GM18508 (cell line): ENCODE measurements at regions not wholly inside any gene's neighbourhood (a gene's known extent, or its start where the extent isn't known, plus 50 kb on each side); places are given as distances from the start of the nearest gene placed in this dataset.
A peak's percentile ranks its signal among the peaks of the same experiment; 100 is the strongest.

ENCODE experiments used
- ATAC-seq: cut with Tn5 transposase; IDR thresholded peaks from one replicate; pipeline ENCODE4 v1.9.1; 2021; ENCODE audit warnings: moderate number of reproducible peaks; ENCODE audit not compliant: insufficient read depth, unreplicated experiment

- ATAC-seq = no peak
Measured at GRCh38 chr9:73613092-73613701, 461.5 kb downstream of the ANXA1 start.

- no peak for ATAC-seq
Measured at GRCh38 chr9:73615557-73615956, 463.9 kb downstream of the ANXA1 start.

DNA sequence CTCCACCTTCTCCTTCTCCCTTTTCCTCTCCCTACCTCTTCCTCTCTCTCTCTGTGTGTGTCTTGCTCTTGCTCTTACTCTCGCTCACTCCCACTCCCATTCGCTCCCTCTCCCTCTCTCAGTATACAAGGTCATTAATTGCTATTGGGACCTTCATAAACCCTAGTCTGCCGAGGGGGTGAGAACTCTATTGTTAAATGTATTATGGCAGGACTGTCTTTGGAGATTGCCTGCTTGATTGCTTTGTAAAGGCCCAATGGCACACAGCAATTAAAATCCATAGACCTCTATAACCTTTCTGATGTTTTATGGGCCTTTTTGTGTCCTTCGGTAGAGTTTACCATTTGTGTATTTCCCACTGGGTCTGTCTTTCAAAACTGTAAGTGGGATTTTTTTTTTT, 465.9 kb downstream of the ANXA1 start:
- no peak for ATAC-seq

- ATAC-seq = peak; percentile 65
Measured at GRCh38 chr9:73640971-73641370, 489.3 kb downstream of the ANXA1 start.

GRCh38 chr9:73643379-73644013, 491.8 kb downstream of the ANXA1 start:
- ATAC-seq = no peak

GRCh38 chr9:73647560-73647959, 495.9 kb downstream of the ANXA1 start:
- no peak for ATAC-seq

GRCh38 chr9:73649552-73649951, 497.9 kb downstream of the ANXA1 start:
- no peak for ATAC-seq

DNA sequence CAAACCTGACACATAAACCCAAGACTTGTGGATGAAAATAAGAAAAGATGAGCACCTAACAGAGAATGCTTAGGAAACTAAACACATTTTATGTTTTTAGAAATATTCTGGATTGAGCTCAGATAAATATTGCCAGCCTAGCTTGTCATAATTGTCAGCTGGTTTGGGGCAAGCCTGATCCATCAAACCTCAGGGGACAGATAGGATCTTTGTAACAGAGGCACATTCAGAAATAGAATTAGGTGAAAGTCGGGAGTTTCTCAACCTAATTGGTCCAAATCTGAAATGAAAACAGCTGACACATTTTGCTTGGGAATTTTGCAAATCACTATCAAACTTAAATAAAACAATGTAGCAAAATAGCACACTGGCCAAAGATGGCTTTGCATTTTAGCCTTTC, 503.7 kb downstream of the ANXA1 start:
- no peak for ATAC-seq

- ATAC-seq = no peak
Measured at GRCh38 chr9:73655831-73656230, 504.2 kb downstream of the ANXA1 start.

DNA sequence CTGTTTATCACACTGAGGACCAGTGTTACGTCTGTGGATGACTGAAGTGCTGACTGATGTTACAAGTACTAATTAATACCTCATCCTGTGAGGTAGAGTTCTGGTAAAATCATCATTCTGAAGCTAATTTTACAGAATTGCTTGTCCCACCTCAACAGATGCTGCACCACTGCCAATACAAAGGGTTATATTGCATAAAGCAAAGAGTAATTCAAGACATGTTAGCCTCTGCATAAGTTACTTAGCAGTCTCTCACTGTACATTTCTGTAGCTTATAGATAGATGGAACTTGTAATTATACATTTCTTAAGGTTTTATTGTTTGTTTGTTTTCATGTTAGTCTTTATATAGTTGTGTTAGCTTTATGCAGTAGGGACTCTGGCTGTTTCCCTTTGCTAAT, 513.6 kb downstream of the ANXA1 start:
- no peak for ATAC-seq

GRCh38 chr9:73667749-73668148, 516.1 kb downstream of the ANXA1 start:
- ATAC-seq = no peak

DNA sequence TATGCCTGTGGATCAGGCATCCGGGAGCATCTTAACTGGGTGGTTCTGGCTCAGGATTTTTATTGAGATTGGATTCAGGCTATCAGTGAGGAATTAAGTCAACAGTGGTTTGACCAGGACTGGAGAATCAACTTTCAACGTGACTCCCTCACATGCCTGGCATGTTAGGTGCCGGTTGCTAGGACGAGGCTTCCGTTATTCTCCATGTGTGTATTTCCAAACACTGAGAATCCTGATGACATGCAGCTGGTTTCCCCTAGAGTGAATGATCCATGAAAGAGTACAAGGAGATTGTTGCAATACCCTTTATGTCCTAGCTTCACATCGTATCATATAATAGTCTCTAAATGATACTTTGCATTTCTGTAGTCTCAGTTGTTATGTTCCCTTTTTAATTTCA, 529.2 kb downstream of the ANXA1 start:
- no peak for ATAC-seq

GRCh38 chr9:73682789-73683188, 531.1 kb downstream of the ANXA1 start:
- ATAC-seq = no peak

- ATAC-seq = no peak
Measured at GRCh38 chr9:73683862-73684591, 532.4 kb downstream of the ANXA1 start.

- ATAC-seq = no peak
Measured at GRCh38 chr9:73684601-73685000, 532.9 kb downstream of the ANXA1 start.

DNA sequence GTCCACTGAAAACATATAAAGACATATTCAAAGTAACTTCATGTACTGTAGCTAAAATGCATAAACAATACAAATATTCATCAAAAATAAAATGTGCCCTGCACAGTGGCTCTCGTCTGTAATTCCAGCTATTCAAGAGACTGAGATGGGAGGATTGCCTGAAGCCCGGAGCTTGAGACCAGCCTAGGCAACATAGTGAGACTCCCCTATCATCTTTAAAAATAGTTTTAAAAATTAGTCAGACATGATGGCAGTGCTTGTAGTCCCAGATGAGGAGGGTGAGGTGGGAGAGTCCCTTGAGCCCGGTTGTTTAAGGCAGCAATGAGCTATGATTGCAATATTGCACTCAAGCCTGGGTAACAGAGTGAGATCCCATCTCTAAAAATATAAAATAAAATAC, 534.1 kb downstream of the ANXA1 start:
- no peak for ATAC-seq

- no peak for ATAC-seq
Measured at GRCh38 chr9:73689051-73689870, 537.6 kb downstream of the ANXA1 start.

DNA sequence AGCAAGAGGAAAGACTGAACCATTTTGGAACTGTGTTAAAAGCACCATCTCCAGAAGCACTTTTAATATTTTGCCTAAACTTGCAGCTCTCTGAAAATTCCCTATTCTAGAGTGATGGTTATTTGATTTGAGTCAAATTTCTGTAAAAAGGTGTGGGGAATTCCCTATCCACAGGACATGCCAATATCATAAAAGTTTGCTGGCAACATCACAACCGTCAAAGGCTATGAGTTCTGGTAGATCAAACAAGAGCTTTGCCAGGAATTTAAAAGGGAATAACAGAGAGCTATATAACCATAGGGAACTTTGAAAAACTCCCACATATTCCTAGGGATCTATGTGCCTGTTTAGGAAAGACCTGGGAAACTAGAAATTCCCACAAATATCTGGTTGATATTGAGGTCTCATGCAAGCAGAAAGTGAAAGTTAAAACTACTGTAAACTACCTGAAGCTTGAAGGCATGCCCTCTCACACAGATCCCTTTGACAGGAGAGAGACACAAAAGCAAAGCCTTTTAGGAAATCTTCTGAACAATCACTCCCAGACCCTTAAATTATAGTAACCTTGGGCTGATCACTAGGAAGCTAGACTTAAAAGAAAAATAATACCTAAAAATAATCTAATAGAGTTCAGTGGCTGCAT, 549.9 kb downstream of the ANXA1 start:
- ATAC-seq = no peak

- ATAC-seq = no peak
Measured at GRCh38 chr9:73714294-73714693, 562.6 kb downstream of the ANXA1 start.

DNA sequence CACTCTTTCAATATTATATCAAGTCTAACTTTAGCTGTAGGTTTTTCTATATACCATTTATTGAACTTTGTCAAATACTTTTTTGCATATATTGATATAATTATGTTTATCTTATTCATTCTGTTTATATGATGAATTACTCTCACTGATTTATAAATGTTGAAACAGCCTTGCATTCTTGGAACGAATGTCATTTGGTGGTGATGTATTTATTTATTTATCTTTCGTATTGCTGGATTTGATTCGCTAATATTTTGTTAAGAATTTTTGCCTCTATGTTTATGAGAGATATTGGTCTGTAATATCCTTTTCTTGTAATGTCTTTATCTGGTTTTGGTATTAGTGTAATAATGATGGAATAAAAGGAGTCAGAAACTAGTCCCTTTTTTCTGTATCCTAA, 563.9 kb downstream of the ANXA1 start:
- no peak for ATAC-seq
